ENCODE measurements at regions not wholly inside any gene's neighbourhood (a gene's known extent, or its start where the extent isn't known, plus 50 kb on each side); places are given as distances from the start of the nearest gene placed in this dataset.

DNA sequence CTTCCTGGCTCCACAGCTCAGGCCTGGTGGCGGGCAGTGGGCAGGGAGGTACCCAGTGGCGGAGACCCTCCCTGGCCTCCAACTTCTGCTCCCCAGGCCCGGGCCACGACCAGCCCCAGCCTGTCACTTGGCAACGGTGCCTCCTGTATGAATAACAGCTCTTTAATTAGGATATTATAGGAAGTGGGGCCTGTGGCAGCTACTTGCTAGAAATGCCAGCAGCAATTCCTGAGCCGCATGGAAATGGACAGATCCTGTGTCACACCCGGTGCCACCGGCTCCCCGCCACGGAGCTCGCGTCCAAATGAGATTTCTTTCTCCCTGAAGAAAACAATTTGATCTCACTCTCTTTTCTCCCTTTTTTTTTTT lies 104.5 kb downstream of the CHST1 start:
- no peak overlapping the region for H3K27ac ChIP-seq (ENCODE audit: low read depth, low read length, poor library complexity, severe bottlenecking)
- no peaks in the 10 kb centered on the region for H4K20me1 ChIP-seq (ENCODE audit: insufficient read depth, low read length)
- TF ChIP-seq EZH2 (IDR thresholded peaks at IDR 0.05; ENCODE audit: borderline replicate concordance, low read length) = no peak
- TF ChIP-seq, protein P1, sequence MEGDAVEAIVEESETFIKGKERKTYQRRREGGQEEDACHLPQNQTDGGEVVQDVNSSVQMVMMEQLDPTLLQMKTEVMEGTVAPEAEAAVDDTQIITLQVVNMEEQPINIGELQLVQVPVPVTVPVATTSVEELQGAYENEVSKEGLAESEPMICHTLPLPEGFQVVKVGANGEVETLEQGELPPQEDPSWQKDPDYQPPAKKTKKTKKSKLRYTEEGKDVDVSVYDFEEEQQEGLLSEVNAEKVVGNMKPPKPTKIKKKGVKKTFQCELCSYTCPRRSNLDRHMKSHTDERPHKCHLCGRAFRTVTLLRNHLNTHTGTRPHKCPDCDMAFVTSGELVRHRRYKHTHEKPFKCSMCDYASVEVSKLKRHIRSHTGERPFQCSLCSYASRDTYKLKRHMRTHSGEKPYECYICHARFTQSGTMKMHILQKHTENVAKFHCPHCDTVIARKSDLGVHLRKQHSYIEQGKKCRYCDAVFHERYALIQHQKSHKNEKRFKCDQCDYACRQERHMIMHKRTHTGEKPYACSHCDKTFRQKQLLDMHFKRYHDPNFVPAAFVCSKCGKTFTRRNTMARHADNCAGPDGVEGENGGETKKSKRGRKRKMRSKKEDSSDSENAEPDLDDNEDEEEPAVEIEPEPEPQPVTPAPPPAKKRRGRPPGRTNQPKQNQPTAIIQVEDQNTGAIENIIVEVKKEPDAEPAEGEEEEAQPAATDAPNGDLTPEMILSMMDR (IDR thresholded peaks at IDR 0.05; ENCODE audit: low read length) = no peak
- no peaks in the 10 kb centered on the region for H3K9me3 ChIP-seq (ENCODE audit: low read length)
- no peak overlapping the region for H2AFZ ChIP-seq (ENCODE audit: low read length)
- H3K4me2 ChIP-seq (ENCODE audit: low read length) = no peak overlapping the region
- no peak overlapping the region for H3K9ac ChIP-seq (ENCODE audit: low read length)
- no peaks in the 10 kb centered on the region for H3K27me3 ChIP-seq (ENCODE audit: insufficient read depth, low read length)
- H3K36me3 ChIP-seq (ENCODE audit: insufficient read depth, low read length) = no peaks in the 10 kb centered on the region
- H3K4me1 ChIP-seq (ENCODE audit: insufficient read depth, low read length, severe bottlenecking) = no peaks in the 10 kb centered on the region
- no peaks in the 10 kb centered on the region for H3K79me2 ChIP-seq (ENCODE audit: insufficient read depth, low read length)
- H3K4me3 ChIP-seq (ENCODE audit: low read depth, low read length, poor library complexity, severe bottlenecking) = no peak overlapping the region
- H3K9me2 ChIP-seq (ENCODE audit: low read depth, low read length) = no peaks in the 10 kb centered on the region
- H3F3A ChIP-seq (ENCODE audit: insufficient read depth, low read length) = no peaks in the 10 kb centered on the region

DNA sequence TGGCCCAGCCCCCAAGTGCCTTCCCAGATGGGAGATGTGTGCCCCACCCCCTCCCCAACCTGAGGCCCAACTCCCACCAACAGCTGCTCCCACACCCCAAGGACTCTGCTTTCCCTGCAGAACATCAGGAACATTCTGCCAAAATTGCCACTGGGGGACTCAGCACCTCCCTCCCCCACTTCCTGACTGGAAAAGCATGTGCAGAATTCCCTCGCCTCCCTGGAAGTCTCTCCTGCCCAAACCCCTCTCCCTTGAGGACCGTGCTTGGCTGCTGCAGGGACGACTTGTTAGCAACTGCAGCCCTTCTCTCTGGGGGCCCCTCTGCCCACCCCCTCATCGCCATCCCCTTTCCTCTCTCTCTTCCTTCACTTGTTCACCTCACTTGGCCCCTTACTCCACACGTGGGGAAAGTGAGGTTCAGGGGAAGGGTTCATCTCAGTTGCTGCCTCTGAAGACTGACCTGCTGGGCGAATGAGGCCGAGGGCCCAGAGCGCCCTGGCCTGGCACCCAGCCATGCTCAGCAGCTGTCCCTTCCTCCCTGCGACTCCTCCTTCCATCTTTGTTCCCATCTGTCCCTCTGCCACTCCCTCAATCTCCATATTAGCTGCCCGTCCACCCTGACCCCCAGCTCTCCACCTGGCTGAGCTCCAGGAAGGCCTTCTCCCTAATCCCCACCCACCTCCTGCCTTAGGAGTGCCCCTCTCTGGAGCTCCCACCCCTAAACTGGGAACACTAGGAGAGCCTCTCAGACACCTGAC lies 105.1 kb downstream of the CHST1 start:
- Histone ChIP-seq H3K9ac (ENCODE audit: low read length) (no peak overlapping the region), H3K4me1 (ENCODE audit: insufficient read depth, low read length, severe bottlenecking) (no peaks in the 10 kb centered on the region), H3K9me3 (ENCODE audit: low read length) (no peaks in the 10 kb centered on the region), H2AFZ (ENCODE audit: low read length) (no peak overlapping the region), H3K4me2 (ENCODE audit: low read length) (no peak overlapping the region), H3F3A (ENCODE audit: insufficient read depth, low read length) (no peaks in the 10 kb centered on the region), H3K36me3 (ENCODE audit: insufficient read depth, low read length) (no peaks in the 10 kb centered on the region), H3K27me3 (ENCODE audit: insufficient read depth, low read length) (no peaks in the 10 kb centered on the region), H3K27ac (ENCODE audit: low read depth, low read length, poor library complexity, severe bottlenecking) (no peak overlapping the region), H3K79me2 (ENCODE audit: insufficient read depth, low read length) (no peaks in the 10 kb centered on the region), H4K20me1 (ENCODE audit: insufficient read depth, low read length) (no peaks in the 10 kb centered on the region), H3K9me2 (ENCODE audit: low read depth, low read length) (no peaks in the 10 kb centered on the region), H3K4me3 (ENCODE audit: low read depth, low read length, poor library complexity, severe bottlenecking) (no peak overlapping the region)
- TF ChIP-seq, protein P1 (IDR thresholded peaks at IDR 0.05; ENCODE audit: low read length) = no peak
- no peak for TF ChIP-seq EZH2 (IDR thresholded peaks at IDR 0.05; ENCODE audit: borderline replicate concordance, low read length)

DNA sequence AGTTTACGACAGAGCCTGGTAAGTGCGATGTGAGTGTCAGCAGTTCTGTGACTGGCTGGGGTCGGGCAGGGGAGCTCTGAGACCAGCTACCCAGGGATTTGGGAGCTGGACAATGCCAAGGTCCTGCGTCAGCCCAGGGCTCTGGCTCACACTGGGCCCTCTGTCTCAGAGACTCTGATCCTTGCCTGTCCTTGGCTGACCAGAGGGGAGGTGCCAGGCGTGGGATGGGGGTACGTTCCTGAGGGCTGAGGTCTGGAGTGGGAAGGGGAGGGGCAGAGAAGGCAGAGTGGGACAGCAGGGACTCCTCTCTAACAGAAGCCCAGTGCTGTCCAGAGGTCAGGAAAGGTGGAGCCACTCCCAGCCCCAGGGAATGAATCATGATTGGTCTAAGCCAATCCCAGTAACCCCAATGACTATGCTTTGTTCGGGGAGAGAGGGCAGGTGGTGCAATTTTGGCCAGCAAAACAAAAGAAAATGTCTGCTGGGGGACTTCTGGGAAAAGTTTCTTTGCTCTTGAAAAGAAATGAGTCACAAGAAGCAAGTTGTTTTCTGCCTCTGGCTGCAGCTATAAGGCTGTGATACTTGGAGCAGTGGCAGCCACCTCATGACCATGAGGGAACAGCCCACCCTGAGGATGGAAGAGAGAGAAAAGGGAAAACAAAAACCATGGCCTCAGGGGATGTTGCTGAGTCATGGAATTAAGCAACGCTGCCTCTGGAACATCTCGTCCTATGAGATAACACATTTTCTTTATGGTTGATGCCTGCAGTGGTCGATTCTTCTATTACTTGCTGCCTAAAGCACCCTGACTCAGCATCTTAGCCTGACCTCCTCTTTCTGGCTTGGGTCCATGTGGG lies 108.3 kb downstream of the CHST1 start:
- Histone ChIP-seq H3K36me3 (ENCODE audit: insufficient read depth, low read length) (no peaks in the 10 kb centered on the region), H3K4me3 (ENCODE audit: low read depth, low read length, poor library complexity, severe bottlenecking) (no peak overlapping the region), H3K4me2 (ENCODE audit: low read length) (no peak overlapping the region), H3K9me3 (ENCODE audit: low read length) (no peaks in the 10 kb centered on the region), H4K20me1 (ENCODE audit: insufficient read depth, low read length) (no peaks in the 10 kb centered on the region), H3F3A (ENCODE audit: insufficient read depth, low read length) (no peaks in the 10 kb centered on the region), H2AFZ (ENCODE audit: low read length) (no peak overlapping the region), H3K9ac (ENCODE audit: low read length) (no peak overlapping the region), H3K4me1 (ENCODE audit: insufficient read depth, low read length, severe bottlenecking) (no peaks in the 10 kb centered on the region), H3K79me2 (ENCODE audit: insufficient read depth, low read length) (no peaks in the 10 kb centered on the region), H3K9me2 (ENCODE audit: low read depth, low read length) (no peaks in the 10 kb centered on the region), H3K27me3 (ENCODE audit: insufficient read depth, low read length) (no peaks in the 10 kb centered on the region), H3K27ac (ENCODE audit: low read depth, low read length, poor library complexity, severe bottlenecking) (no peak overlapping the region)
- TF ChIP-seq, protein P1 (IDR thresholded peaks at IDR 0.05; ENCODE audit: low read length) = no peak
- TF ChIP-seq EZH2 (IDR thresholded peaks at IDR 0.05; ENCODE audit: borderline replicate concordance, low read length) = no peak
